ENCODE measurements at regions not wholly inside any gene's neighbourhood (a gene's known extent, or its start where the extent isn't known, plus 50 kb on each side); places are given as distances from the start of the nearest gene placed in this dataset.

DNA sequence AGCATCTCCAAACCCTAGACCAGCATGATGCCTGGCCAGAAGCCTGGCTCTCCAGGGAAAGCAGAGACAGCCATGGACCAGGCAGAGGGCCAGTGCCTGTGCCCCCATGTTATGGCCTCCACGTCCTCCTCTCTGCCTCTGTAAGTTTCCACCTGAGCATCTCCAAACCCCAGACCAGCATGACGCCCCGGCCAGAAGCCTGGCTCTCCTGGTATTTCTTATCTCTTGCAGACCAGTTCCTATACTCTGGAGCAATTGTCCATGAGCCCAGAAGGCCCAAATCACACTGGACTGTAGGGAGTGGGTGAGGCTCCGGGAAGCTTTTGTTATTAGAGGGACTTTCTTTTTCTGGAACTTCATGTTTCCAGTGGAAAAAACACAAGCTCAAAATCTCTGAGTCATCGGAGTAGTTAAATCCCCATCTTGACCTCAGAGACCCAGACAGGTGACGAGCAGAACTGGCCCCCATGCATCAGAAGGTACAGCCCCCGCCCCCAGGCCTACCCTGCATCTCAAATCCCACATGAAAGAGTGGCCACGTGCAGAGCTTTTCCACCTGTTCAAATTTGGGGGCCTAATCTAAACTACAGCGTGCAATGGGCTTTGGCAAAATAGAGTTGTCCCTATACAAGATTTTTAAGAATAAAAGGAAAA, 110.2 kb upstream of the FOXQ1 start:
- DNase-seq (ENCODE audit: low read depth in 2 of 2): no peak

DNA sequence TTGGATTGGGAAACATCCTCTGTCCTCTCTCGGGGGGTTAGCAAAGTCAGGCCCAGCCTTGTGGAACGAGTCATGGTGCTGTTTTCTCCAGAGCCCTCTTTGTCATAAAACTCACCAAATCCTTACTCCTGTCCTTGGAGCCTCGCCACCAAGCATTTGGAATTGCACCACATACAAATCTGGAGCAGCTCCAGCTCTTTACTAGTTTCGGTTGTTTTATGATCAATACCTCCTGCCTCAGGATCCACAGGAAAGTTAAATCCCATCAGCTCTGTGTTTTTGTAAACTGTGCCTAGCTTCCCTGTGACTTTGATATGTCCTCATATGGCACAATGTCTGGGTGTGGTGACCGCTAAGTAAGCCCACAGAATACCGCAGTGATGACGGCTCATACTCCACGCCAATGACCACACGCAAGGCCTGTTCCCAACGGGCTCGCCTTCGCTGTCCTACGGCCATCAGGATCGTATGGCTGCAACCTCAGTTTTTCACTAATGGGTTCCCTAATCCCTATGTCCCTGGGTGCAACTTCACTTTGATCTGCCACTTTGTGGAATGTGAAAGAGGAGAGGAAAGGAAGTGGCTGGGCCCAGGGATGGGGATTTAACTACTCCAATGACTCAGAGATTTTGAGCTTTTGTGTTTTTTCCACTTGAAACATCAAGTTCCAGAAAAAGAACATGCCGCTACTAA, 111.3 kb upstream of the FOXQ1 start:
- DNase-seq (ENCODE audit: low read depth in 2 of 2): no peak

GRCh38 chr6:1200081-1200408, 111.9 kb upstream of the FOXQ1 start:
- no peak for DNase-seq (ENCODE audit: low read depth in 2 of 2)

GRCh38 chr6:1197309-1197708, 114.6 kb upstream of the FOXQ1 start:
- no peak for DNase-seq (ENCODE audit: low read depth in 2 of 2)

DNA sequence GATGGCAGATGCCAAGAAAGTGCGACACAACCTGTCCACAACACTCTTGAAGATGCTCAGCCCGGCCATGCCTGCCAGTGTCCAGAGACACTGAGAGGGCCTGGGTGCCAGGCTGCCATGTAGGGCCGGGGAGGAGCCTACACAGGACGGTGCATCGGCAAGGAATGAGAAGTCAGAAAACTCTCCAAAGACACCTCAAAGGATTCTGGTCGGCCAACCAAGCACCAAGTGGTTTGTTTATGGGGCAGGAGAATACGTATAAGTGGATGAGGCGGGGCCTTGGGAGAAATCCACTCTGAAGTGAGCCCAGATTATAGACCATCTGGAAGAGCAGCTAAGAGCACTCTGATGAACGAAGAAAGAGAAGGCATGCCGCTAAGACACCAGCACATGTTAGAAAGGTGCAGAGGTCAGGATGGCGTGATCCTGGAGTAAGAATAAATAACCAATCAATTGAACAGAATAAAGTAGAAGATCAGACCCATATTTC, 120.7 kb upstream of the FOXQ1 start:
- DNase-seq (ENCODE audit: low read depth in 2 of 2): no peak

GRCh38 chr6:1190366-1190765, 121.5 kb upstream of the FOXQ1 start:
- DNase-seq (ENCODE audit: low read depth in 2 of 2): no peak

DNA sequence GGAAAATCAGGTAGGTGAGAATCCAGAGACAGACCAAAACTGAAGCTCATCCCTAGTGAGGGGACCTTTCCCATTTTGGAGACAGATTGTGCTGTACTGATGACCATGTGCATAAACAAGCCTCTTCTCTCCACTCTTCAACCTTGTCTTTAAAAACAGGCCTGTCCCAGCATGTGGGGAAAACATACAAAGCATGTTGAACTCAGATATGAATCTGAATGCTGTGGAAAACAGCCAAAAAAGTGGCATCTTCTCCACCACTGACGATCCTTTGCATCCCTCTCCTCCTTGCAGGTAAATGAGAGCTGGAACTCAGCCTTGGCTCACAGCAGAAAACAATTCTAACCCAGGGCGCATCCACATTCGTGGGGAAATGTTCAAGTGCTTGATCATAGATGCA, 123.7 kb upstream of the FOXQ1 start:
- DNase-seq (ENCODE audit: low read depth in 2 of 2): no peak

DNA sequence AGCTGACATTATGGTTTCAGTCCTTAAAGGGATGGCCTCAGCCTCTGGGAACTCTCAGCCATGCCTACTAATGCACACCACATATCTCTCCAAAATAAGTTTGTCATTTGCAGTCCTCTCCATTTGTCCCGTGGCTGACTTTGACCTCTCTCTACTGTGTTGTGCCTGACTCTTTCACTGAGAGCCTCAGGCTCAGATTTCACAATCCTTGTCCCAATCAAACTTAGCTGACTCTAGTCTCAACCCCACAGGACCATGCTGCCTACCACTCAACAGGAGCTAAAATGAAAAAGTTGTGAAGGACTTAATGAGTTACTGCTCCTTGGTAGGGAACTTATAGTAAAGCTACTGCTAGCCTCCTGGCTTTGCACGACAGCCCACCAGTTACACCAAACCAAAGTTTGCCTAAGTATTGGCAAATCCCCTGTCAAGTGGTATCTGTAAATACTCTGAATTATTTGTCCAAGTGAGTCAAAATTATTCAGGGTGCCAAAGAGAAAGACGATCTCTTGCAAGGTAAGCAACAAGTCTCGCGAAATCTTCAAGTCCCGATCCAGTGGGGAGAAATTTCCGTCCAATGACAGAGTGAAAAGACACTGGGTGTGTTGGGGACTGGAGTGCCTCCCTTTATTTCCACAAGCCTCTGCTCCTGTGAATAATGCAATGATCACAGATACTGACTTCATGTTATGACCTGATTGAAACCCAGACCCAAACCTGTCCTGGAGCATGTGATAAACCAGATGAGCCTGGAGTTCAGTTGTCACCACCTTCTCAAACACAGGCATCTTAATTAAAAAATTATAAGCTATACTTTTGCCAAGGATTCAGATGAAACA, 124.4 kb upstream of the FOXQ1 start:
- DNase-seq (ENCODE audit: low read depth in 2 of 2): no peak

DNA sequence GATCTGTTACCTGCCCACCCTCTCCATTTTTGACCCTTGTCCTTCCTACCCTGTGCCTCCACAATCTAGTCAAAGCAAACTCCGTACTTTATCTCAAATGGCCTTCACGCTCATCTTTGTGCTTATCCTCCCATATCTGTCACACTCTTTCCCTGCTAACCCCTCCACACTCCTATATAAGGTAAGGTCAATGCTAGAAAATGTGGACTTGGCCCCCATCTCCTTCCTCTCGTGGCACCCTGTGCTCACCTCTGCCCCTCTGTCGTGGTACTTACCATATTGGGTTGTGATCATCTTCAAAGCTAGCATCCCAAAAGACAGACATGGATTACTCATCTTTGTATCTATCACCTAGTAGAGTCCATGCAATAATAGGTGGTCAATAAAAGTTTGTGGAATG, 127.6 kb upstream of the FOXQ1 start:
- no peak for DNase-seq (ENCODE audit: low read depth in 2 of 2)

GRCh38 chr6:1182722-1183521, 129.0 kb upstream of the FOXQ1 start:
- no peak for DNase-seq (ENCODE audit: low read depth in 2 of 2)

DNA sequence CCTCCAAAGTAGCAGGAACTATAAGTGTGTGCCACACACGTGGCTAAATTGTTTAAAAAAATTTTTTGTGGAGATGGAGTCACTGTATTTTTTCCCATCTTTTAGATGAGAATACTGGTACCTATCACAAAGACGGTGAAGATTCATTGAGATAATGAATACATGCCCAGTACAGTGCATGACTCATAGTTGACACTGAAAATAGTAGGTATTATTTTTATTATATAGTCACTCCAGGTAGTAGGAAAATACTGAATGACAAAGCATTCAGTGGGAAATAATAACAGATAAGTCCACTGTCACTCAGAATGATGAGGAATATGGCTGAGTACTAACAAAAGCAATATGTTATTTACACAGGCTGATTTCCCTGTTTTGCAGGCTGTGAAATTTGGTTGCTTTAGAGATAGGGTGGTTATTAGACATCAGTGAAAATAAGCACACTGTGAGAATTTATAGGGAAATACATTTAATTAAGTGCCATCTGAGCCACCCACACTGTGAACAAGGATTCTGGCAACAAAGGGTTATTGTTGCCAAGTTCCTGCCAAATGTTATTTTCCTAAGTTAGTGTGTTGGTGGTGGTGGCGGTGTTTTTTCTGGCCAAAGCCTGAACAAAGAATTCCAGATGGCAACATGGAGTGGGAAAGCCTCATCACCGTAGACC, 129.8 kb upstream of the FOXQ1 start:
- DNase-seq (ENCODE audit: low read depth in 2 of 2): no peak

DNA sequence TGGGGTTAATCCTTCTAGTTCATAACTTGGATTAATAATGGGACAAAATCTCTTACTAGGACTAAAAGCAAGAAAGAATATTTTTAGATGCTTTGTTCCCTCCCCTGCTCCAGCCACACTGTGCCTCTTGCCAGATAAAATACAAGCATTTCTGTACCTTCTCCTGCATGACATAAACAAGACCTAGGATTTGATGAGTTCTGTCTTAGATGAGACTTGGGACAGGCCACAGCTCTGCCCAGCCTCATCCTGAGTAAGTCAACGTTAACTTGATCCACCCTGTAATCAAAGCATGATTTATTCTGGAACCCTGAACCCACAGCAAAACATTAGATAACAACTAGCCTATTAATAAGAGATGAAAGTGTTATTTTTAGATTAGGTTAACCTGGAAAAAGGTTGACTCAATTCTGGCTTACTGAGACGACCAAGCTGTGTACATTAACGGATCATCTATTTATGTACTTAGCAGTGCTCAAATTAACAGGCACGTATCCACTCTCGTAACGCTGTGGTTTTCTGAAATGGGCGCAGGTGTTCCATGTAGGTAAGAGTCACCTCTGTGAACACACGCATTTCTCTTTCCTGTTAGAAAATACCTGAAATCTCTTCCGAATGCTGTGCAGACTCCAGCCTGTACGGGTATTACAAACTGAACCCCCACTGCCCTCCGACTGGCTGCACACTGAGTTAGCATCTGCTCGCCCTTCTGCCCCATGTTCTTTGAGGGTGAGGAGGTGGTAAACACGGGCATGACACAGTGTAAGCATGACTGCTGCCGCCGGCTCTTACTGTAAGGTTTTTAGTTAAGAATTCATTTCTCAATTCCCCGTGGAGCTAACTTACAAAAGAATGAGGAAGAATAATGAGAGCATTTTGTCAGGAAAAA, 132.1 kb upstream of the FOXQ1 start:
- DNase-seq (ENCODE audit: low read depth in 2 of 2): no peak

DNA sequence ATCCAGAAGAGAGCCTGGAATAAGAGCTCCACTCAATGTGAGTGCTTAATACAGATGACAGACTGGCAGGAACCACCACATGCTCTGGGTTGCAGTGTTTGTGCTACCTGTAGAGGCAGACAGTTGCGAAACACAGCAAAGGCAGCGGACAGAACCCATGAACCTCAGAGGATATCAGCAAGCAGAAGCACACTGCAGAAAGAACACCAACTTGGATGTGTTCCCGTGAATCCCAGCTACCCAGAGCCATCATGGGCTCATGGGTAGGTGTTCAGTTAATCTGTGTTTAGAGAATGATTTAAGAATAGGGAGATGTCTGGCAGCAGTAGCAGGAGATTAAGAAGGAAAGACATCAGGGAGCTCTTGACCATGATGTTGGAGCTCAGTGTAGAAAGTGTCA, 133.3 kb upstream of the FOXQ1 start:
- DNase-seq (ENCODE audit: low read depth in 2 of 2): no peak

GRCh38 chr6:1176567-1176966, 135.3 kb upstream of the FOXQ1 start:
- no peak for DNase-seq (ENCODE audit: low read depth in 2 of 2)

DNA sequence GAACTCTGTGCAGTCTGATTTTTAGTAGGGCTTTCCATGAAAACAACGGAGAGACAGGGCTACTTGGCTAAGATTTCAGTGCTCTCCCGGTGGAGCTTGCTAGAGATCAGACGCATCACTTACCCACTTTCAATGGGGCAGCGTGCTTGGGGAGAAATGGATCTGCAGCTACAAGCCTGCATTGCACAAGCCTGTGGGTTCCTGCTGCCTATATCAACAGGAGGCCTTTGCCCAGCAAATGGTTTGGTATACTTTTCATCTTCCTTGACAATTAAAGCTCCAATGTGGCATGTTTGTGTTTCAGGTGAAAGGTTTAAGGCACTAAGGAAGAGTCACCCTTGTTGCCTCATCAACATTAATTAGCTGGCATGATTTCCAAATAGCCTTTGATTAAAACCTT, 136.0 kb upstream of the FOXQ1 start:
- no peak for DNase-seq (ENCODE audit: low read depth in 2 of 2)

GRCh38 chr6:1170794-1171193, 141.1 kb upstream of the FOXQ1 start:
- DNase-seq (ENCODE audit: low read depth in 2 of 2): no peak

DNA sequence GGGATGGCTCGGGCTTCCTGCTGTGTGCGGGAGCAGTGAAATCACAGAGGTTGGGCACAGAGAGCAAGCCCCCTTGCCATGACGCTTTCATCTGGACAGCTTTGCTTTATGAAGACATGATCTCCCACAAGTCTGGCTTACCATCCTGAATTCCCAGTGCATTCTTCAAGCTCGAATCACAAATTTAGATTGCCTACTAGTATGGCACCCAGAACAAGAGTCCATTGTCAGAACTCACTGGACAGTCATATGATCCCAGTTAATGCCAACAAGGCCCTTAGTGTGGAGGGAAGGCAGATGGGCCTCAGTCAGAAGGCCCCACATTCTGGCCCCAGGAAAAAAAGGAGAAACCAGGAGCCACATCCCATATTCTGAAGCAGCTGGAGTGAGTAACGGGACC, 147.3 kb upstream of the FOXQ1 start:
- no peak for DNase-seq (ENCODE audit: low read depth in 2 of 2)

DNA sequence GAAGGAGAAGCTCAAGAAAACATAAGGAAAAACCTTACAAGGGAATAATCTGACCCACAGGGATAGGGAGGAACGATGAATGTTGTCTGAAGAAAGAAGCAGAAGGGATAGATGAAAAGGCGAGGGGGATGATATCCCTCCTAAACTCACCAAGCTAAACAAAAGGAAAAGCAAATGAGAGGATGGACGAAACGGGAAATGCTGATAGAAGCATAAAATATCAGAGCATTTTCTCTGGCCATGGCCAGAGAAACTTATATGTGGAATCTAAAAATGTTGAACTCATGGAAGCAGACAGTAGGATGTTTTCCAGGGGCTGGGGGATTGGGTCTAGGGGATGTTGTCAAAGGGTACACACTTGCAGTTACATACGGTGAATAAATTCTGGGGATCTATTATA, 148.4 kb upstream of the FOXQ1 start:
- no peak for DNase-seq (ENCODE audit: low read depth in 2 of 2)

DNA sequence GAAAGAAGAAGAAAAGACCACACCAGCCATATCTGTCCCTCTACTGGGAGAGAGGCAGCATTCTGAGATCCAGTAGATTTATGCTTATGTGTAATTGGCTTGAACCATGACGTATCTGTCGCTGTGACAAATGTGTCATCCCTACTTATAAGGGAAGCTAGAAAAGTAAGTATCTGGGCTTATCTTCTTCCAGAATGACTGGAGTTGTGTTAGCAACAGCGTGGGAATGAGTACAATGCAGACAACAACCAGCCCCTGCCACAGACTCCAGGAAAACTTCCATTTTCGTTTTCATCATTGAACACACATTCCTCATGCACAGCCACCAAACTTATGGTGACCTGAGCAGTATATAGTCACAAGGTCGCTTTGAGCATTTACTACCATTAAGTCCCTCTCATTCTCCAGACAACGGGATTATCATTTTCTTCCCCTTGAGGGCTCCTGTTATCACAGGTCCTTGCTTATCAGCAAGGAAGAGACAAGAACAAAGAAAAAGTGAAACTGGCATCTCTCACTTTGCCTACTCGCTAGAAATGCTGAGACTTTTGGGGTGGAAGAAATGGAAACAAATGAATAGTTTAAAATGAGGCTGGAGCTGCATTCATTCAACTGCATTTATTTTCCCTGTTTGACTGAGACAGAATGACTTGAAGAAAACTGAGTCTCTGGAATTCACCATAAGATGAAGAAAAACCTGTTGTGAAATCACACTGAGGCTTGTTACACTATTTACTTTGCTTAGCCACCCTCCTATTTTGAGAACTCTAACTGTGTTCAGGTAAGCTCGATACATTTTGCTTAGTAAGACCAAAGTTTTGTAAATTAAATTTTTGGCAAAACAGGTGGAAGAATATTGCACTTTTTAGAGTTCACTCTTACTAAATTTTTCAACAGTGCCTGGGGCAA, 149.3 kb upstream of the FOXQ1 start:
- DNase-seq (ENCODE audit: low read depth in 2 of 2): no peak
